K562 (cell line): ENCODE measurements at regions not wholly inside any gene's neighbourhood (a gene's known extent, or its start where the extent isn't known, plus 50 kb on each side); places are given as distances from the start of the nearest gene placed in this dataset.

Source experiments
- ATAC-seq: fragments of 200-7000 bp; cut with Tn5 transposase; 3 replicates; pipeline ENCODE4 v1.9.1; 2020; ENCODE audit warnings: moderate library complexity
- BruUV-seq: library from RNA; stranded (reverse); fragments of 400-500 nt; replicated peaks from 2 replicates; lab custom pipeline; 2021; lab: Mats Ljungman, UMichigan
- CTCF ChIA-PET: fragments of 300-600 bp; formaldehyde crosslinking; extraction: SDS; loops from one replicate; lab custom pipeline; 2021; ENCODE audit warnings: low intra/inter-chr PET ratio; lab: Yijun Ruan, JAX
- POLR2A ChIA-PET: fragments of 300-600, 350-650 bp; sonication (Branson Sonifier 250); formaldehyde crosslinking; extraction: SDS; loops from one replicate; lab custom pipeline; 2021; ENCODE audit warnings: antibody characterized with exemption, inconsistent platforms; lab: Yijun Ruan, JAX
- DNase-seq, 4 experiments: peaks; one replicate each; pipeline versions ENCODE4 v3.0.0 to v3.0.0-alpha.2; 2011 to 2018; ENCODE audit warnings: low spot score in 3 of 4, mixed read lengths in 3 of 4; ENCODE audit errors: extremely low read depth in 1 of 4
- FAIRE-seq: peaks from 2 replicates; lab custom pipeline; 2011; peaks lifted over from hg19 to GRCh38; lab: Jason Lieb, UNC
- H2AFZ ChIP-seq: 2 replicates; pipeline ENCODE4 v1.6.0; 2011; ENCODE audit warnings: low read depth, low read length, control low read depth, inconsistent platforms
- H3K27ac ChIP-seq: fragments of 200-600 bp; 3 replicates; pipeline ENCODE4 v1.8.0; 2011; ENCODE audit warnings: low read depth, mild to moderate bottlenecking, control low read depth, inconsistent platforms, low read length, moderate library complexity, mixed read lengths; ENCODE audit errors: extremely low read depth
- H3K27me3 ChIP-seq, 2 experiments: fragments of 300-600 bp in 1 of 2; 2 replicates in 1 of 2; 3 replicates in 1 of 2; pipeline versions ENCODE4 v1.6.0 to v1.8.0; 2011; ENCODE audit warnings: inconsistent platforms in 2 of 2, low read length in 2 of 2, mild to moderate bottlenecking in 1 of 2, mixed read lengths in 1 of 2, moderate library complexity in 1 of 2; ENCODE audit not compliant: control insufficient read depth in 2 of 2, insufficient read depth in 2 of 2
- H3K36me3 ChIP-seq: fragments of 300-600 bp; 3 replicates; pipeline ENCODE4 v1.8.0; 2011; ENCODE audit warnings: mild to moderate bottlenecking, low read length, inconsistent platforms; ENCODE audit not compliant: control insufficient read depth, insufficient read depth
- H3K4me1 ChIP-seq, 2 experiments: fragments of 200-600 bp in 1 of 2; replicated peaks in 1 of 2; 2 replicates in 1 of 2; 3 replicates in 1 of 2; pipeline versions ENCODE4 v1.5.1 to v1.8.0; 2011; ENCODE audit warnings: inconsistent platforms in 2 of 2, low read length in 2 of 2, mild to moderate bottlenecking in 1 of 2, mixed read lengths in 1 of 2, moderate library complexity in 1 of 2; ENCODE audit not compliant: control insufficient read depth in 2 of 2, insufficient read depth in 2 of 2
- H3K4me2 ChIP-seq: 2 replicates; pipeline ENCODE4 v1.6.1; 2011; ENCODE audit warnings: low read length, control low read depth, inconsistent platforms, mixed read lengths; ENCODE audit not compliant: insufficient read depth
- H3K4me3 ChIP-seq: fragments of 200-600 bp; sonication (generic), shearing (Covaris generic); 2 replicates; pipeline ENCODE4 v1.5.1; 2016; ENCODE audit warnings: control low read depth, inconsistent platforms
- H3K79me2 ChIP-seq: fragments of 200-600 bp; 3 replicates; pipeline ENCODE4 v1.8.0; 2011; ENCODE audit warnings: low read length, inconsistent platforms; ENCODE audit not compliant: control insufficient read depth, insufficient read depth
- H3K9ac ChIP-seq, 2 experiments: 2 replicates each; pipeline versions ENCODE4 v1.6.0 to v1.6.1; 2011; ENCODE audit warnings: low read depth in 2 of 2, low read length in 2 of 2, control low read depth in 1 of 2, inconsistent platforms in 1 of 2, mild to moderate bottlenecking in 1 of 2, mixed read lengths in 1 of 2; ENCODE audit not compliant: insufficient read depth in 1 of 2
- H3K9me1 ChIP-seq: one replicate; pipeline ENCODE4 v1.6.0; 2011; ENCODE audit warnings: inconsistent platforms, mild to moderate bottlenecking, low read length, moderate library complexity; ENCODE audit not compliant: control insufficient read depth, insufficient read depth
- H3K9me3 ChIP-seq: replicated peaks from 2 replicates; pipeline ENCODE4 v1.5.1; 2011; ENCODE audit warnings: low read depth, low read length, inconsistent platforms; ENCODE audit not compliant: control insufficient read depth, insufficient read depth
- H4K20me1 ChIP-seq: replicated peaks from 2 replicates; pipeline ENCODE4 v1.6.1; 2011; ENCODE audit warnings: low read length, inconsistent platforms, mixed read lengths; ENCODE audit not compliant: control insufficient read depth, insufficient read depth
- ELF2 ChIP-seq: fragments of 250-450 bp; sonication (Bioruptor Pico); IDR thresholded peaks from 2 replicates; pipeline ENCODE4 v1.5.0; 2021; ENCODE audit warnings: mild to moderate bottlenecking
- KAT7 ChIP-seq: sonication (generic); formaldehyde crosslinking; IDR thresholded peaks from 2 replicates; pipeline ENCODE4 v1.8.0; 2022; ENCODE audit warnings: missing genetic modification reagents, mild to moderate bottlenecking, borderline replicate concordance
- TCF3 ChIP-seq: sonication (generic); formaldehyde crosslinking; IDR thresholded peaks from 2 replicates; pipeline ENCODE4 v1.4.0; 2020; ENCODE audit warnings: mild to moderate bottlenecking, missing genetic modification reagents
- ZNF282 ChIP-seq: sonication (generic); formaldehyde crosslinking; IDR thresholded peaks from 2 replicates; pipeline ENCODE4 v1.8.1; 2023; ENCODE audit warnings: missing genetic modification reagents
- WGBS: fragments of 100-300 bp; shearing (Covaris generic); methylation state at CpG from one replicate; pipeline ENCODE4 v1.1.6; 2016; ENCODE audit warnings: low coverage, mixed read lengths; ENCODE audit not compliant: insufficient coverage; ENCODE audit errors: missing lambda C conversion rate; 5-methylcytosine and 5-hydroxymethylcytosine counted together
- in situ Hi-C: fragments of 300-500 bp; cut with MboI; formaldehyde crosslinking; loops from 4 replicates; pipeline ENCODE4 v1.15.0; 2018; ENCODE audit warnings: inconsistent platforms, mixed read lengths
- intact Hi-C: fragments of 100-400 bp; cut with micrococcal nuclease; formaldehyde crosslinking; loops from 2 replicates; pipeline ENCODE4 v1.14.2; 2022
- TF ChIP-seq, protein P1 (sequence below), 2 experiments: IDR thresholded peaks; 2 replicates each; pipeline ENCODE4 v1.6.1; 2011; ENCODE audit warnings: borderline replicate concordance in 1 of 2, control low read depth in 1 of 2, low read depth in 1 of 2, low read length in 1 of 2, mild to moderate bottlenecking in 1 of 2, mixed read lengths in 1 of 2, moderate library complexity in 1 of 2; ENCODE audit not compliant: insufficient read depth in 1 of 2, insufficient read length in 1 of 2, poor library complexity in 1 of 2, severe bottlenecking in 1 of 2; ENCODE audit errors: extremely low read depth in 1 of 2
- TF ChIP-seq, protein P2 (sequence below): fragments of 450-650 bp; IDR thresholded peaks from 2 replicates; pipeline ENCODE4 v1.6.1; 2016; ENCODE audit warnings: missing biosample characterization, missing genetic modification characterization

DNA sequence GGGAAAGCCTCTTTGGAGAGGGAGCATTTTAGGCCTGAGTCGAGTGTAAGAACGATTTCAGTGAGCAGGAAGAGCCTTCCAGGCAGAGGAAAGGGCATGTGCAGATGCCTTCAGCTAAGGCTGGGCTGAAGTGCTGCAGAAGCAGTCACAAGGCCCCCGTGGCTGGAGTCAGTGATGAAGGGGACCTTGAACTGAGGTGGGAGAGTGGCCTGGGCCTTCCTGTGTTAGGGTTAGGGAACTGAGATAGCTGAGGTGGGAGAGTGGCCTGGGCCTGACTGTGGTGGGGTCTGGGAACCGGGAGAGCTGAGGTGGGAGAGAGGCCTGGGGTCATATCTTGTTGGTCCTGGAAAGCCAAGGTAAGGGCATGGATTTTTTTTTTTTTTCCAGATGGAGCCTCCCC is 50.9 kb upstream of the ETV3 start:
- CTCF ChIA-PET = no interaction called here
- Histone ChIP-seq H3K4me1 (no peaks in the 10 kb centered on the region), H4K20me1 (no peaks in the 10 kb centered on the region), H2AFZ (no peak overlapping the region), H3K27me3 (peaks cover 18 to 56% of the 10 kb centered on the region in 2 experiments), H3K9me3 (no peaks in the 10 kb centered on the region), H3K27ac (no peak overlapping the region), H3K9ac (no peak overlapping the region), H3K36me3 (no peaks in the 10 kb centered on the region), H3K79me2 (no peaks in the 10 kb centered on the region), H3K4me2 (no peak overlapping the region), H3K9me1 (no peaks in the 10 kb centered on the region), H3K4me3 (no peak overlapping the region)
- intact Hi-C loops (no loop called here), in situ Hi-C loops (no loop called here)
- no peak for TF ChIP-seq TCF3 (CRISPR knock-in tag)
- no peak for TF ChIP-seq ELF2 (CRISPR knock-in tag)
- TF ChIP-seq KAT7 = no peak
- TF ChIP-seq, protein P1, sequence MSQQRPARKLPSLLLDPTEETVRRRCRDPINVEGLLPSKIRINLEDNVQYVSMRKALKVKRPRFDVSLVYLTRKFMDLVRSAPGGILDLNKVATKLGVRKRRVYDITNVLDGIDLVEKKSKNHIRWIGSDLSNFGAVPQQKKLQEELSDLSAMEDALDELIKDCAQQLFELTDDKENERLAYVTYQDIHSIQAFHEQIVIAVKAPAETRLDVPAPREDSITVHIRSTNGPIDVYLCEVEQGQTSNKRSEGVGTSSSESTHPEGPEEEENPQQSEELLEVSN (IDR thresholded peaks at IDR 0.05; ENCODE audit: borderline replicate concordance in 1 of 2, extremely low read depth in 1 of 2, insufficient read depth in 1 of 2, insufficient read length in 1 of 2, low read depth in 1 of 2, low read length in 1 of 2, poor library complexity in 1 of 2, severe bottlenecking in 1 of 2) = no peak
- TF ChIP-seq, protein P2, sequence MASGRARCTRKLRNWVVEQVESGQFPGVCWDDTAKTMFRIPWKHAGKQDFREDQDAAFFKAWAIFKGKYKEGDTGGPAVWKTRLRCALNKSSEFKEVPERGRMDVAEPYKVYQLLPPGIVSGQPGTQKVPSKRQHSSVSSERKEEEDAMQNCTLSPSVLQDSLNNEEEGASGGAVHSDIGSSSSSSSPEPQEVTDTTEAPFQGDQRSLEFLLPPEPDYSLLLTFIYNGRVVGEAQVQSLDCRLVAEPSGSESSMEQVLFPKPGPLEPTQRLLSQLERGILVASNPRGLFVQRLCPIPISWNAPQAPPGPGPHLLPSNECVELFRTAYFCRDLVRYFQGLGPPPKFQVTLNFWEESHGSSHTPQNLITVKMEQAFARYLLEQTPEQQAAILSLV (tag) = no peak
- TF ChIP-seq ZNF282 (CRISPR knock-in tag) = no peak
- POLR2A ChIA-PET = interaction anchor here (0.7 to 1.1 kb wide), 2 partner anchors 12 to 247 kb away, joined by 3 read pairs; no protein-coding TSS in a partner anchor
- 0% methylated on average over 4 of the region's 4 CpGs for WGBS
- BruUV-seq = no TSS peak
- FAIRE-seq = no peak
- DNase-seq = no peak
- no peak for ATAC-seq
